ENCODE measurements at regions not wholly inside any gene's neighbourhood (a gene's known extent, or its start where the extent isn't known, plus 50 kb on each side); places are given as distances from the start of the nearest gene placed in this dataset.

DNA sequence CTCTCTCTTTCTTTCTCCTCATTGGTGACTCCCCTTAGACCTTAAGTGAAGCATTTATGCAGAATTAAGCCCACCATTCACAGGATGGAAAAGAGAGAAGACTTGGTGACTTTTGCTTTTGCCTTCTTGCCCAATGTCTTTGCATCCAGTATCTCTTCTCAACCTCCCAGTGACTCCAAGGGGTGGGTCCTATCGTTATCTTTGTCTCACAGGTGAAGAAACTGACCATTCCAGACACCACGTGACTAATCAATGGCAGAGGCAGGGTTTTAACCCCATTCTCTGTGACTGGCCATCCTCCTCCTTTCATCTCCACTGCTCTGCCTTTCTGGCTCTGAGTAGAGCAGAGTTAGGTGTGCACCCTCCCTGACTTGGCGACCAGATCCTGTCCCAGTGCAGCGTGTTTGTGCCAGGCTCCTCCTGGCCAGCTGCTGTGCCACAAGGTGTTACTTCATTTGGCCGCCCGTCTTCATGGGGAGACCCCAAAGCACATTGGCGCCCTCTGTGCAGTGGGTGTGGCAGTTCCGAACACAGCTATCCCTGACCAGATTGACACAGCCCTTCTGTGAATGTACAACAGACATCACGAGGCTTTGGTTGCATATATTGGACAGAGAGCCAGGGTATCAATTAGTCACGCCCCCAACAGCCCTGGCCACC lies 501.3 kb downstream of the CD83 start:
- TF ChIP-seq, protein P1, sequence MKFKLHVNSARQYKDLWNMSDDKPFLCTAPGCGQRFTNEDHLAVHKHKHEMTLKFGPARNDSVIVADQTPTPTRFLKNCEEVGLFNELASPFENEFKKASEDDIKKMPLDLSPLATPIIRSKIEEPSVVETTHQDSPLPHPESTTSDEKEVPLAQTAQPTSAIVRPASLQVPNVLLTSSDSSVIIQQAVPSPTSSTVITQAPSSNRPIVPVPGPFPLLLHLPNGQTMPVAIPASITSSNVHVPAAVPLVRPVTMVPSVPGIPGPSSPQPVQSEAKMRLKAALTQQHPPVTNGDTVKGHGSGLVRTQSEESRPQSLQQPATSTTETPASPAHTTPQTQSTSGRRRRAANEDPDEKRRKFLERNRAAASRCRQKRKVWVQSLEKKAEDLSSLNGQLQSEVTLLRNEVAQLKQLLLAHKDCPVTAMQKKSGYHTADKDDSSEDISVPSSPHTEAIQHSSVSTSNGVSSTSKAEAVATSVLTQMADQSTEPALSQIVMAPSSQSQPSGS (CRISPR knock-in tag; IDR thresholded peaks at IDR 0.05): no peak
- TF ChIP-seq KDM1A (CRISPR knock-in tag; IDR thresholded peaks at IDR 0.05): no peak

All from HepG2 (cell line).